ENCODE measurements at regions not wholly inside any gene's neighbourhood (a gene's known extent, or its start where the extent isn't known, plus 50 kb on each side); places are given as distances from the start of the nearest gene placed in this dataset.
A peak's percentile ranks its signal among the peaks of the same experiment; 100 is the strongest.

DNA sequence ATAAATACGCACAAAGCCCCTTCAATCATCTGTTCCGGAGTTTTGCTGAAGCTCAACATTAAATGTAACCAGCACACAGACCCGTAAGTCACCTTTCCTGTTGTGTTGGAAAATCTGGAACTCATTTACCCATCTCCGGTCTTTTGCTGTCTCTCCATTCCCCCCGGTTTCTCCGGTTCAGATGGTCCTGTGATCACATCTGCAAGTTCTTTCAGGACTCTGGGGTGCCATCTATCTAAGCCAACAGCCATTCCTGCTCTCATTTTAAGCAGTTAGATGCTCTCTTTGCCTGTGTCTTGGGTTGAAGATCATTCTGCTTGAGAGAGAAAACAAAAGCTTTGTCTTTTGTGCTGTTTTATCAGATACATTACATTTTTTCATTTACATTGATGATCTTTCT lies 91.7 kb upstream of the TGIF1 start:
- Mint-ChIP-seq H3K4me3 (peak overlapping the region; percentile 26; the same call in 1 of the 2 replicates), H3K9me3 (no peaks in the 10 kb centered on the region; the same call in 1 of the 2 replicates), H3K4me1 (ENCODE audit: low read depth) (peaks cover 6% of the 10 kb centered on the region; the same call in 1 of the 2 replicates), H3K36me3 (ENCODE audit: low read depth) (no peaks in the 10 kb centered on the region), H3K27ac (no peak overlapping the region), H3K27me3 (ENCODE audit: insufficient read depth) (peaks cover 27% of the 10 kb centered on the region)
- TF ChIP-seq, protein P1, sequence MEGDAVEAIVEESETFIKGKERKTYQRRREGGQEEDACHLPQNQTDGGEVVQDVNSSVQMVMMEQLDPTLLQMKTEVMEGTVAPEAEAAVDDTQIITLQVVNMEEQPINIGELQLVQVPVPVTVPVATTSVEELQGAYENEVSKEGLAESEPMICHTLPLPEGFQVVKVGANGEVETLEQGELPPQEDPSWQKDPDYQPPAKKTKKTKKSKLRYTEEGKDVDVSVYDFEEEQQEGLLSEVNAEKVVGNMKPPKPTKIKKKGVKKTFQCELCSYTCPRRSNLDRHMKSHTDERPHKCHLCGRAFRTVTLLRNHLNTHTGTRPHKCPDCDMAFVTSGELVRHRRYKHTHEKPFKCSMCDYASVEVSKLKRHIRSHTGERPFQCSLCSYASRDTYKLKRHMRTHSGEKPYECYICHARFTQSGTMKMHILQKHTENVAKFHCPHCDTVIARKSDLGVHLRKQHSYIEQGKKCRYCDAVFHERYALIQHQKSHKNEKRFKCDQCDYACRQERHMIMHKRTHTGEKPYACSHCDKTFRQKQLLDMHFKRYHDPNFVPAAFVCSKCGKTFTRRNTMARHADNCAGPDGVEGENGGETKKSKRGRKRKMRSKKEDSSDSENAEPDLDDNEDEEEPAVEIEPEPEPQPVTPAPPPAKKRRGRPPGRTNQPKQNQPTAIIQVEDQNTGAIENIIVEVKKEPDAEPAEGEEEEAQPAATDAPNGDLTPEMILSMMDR (IDR thresholded peaks at IDR 0.05) = no peak
- DNase-seq = no peak

DNA sequence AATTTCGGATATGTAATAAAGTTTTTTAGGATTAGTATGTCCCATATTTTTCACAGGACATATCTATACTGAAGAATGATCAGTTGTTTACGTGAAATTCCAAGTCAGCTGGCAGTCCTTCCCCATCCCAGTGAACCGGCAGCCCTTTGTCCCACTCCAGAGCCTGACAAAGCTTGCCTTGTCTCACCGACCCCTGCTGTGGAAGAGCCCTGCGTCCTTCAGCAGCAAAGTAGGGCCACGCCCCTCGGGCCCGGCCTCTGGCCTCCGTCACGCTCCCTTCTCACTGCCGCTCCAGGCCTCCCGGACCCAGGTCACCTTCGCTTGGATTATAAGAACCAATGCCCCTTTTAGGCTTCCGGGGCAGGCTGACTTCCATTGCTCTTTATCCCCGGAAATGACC lies 89.8 kb upstream of the TGIF1 start:
- H3K4me3 Mint-ChIP-seq = no peak overlapping the region
- peaks cover 32% of the 10 kb centered on the region for H3K27me3 Mint-ChIP-seq (ENCODE audit: insufficient read depth)
- TF ChIP-seq, protein P1 (IDR thresholded peaks at IDR 0.05) = no peak
- DNase-seq = no peak
- H3K4me1 Mint-ChIP-seq (ENCODE audit: low read depth) = peaks cover 6% of the 10 kb centered on the region; the same call in 1 of the 2 replicates
- no peaks in the 10 kb centered on the region for H3K36me3 Mint-ChIP-seq (ENCODE audit: low read depth)
- H3K27ac Mint-ChIP-seq = no peak overlapping the region
- no peaks in the 10 kb centered on the region; the same call in 1 of the 2 replicates for H3K9me3 Mint-ChIP-seq

DNA sequence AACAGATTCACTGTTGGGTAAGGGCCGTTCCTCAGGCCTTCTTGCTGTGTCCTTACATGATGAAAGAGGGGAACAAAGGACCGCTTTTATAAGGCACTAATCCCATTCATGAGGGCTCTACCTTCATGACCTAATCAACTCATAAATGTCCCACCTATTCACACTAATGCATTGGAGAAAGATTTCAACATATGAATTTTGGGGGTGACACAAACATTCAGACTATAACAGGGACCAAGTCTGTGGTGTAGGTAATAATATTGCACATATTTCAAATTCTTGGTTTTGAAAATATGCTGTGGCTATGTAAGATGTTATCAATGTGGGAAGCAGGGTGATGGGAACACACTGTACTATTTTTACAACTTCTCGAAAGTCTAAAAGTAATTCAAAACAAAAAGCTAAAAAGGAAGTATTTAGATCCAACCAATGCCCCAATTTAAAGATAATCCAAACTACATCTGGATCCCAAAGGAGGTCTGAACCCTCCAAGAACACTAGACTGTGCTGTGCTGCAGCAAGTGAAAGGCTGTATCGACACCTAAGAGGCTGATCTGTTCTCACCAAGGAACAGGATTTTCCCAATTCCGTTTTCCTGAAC lies 82.4 kb upstream of the TGIF1 start:
- Mint-ChIP-seq H3K4me3 (peak overlapping the region; percentile 16; the same call in 1 of the 2 replicates), H3K27me3 (ENCODE audit: insufficient read depth) (peaks cover 13% of the 10 kb centered on the region), H3K4me1 (ENCODE audit: low read depth) (peaks cover 23% of the 10 kb centered on the region), H3K9me3 (peaks cover 4% of the 10 kb centered on the region; the same call in 1 of the 2 replicates), H3K36me3 (ENCODE audit: low read depth) (peaks cover 5% of the 10 kb centered on the region), H3K27ac (peak overlapping the region; percentile 66; the same call in 1 of the 2 replicates)
- DNase-seq = no peak
- TF ChIP-seq, protein P1 (IDR thresholded peaks at IDR 0.05) = no peak

DNA sequence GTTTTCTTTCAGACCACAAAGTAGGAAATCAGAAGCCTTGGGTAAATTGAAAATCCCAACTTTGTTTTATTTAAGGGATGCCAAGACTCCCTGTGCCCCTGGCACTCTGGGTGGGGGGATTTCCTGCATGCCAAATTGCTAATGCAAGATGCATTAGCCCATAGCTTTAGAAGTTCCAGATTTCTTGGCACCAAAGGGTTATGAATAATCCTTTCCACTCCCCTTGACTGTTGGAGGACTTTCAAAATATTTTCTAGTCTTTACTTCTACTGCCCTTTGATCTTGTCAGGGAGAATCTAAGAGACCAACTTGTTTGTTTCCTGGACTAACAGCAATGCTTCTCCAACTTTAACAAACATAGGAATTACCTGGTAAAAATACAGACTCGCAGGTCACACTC lies 81.8 kb upstream of the TGIF1 start:
- peaks cover 5% of the 10 kb centered on the region for H3K36me3 Mint-ChIP-seq (ENCODE audit: low read depth)
- H3K27me3 Mint-ChIP-seq (ENCODE audit: insufficient read depth) = peaks cover 18% of the 10 kb centered on the region
- peak; percentile 47 for DNase-seq
- TF ChIP-seq, protein P1 (IDR thresholded peaks at IDR 0.05) = no peak
- H3K4me1 Mint-ChIP-seq (ENCODE audit: low read depth) = peaks cover 23% of the 10 kb centered on the region
- peak overlapping the region; percentile 16; the same call in 1 of the 2 replicates for H3K4me3 Mint-ChIP-seq
- H3K9me3 Mint-ChIP-seq = peaks cover 4% of the 10 kb centered on the region; the same call in 1 of the 2 replicates
- H3K27ac Mint-ChIP-seq = peak overlapping the region; percentile 66; the same call in 1 of the 2 replicates

DNA sequence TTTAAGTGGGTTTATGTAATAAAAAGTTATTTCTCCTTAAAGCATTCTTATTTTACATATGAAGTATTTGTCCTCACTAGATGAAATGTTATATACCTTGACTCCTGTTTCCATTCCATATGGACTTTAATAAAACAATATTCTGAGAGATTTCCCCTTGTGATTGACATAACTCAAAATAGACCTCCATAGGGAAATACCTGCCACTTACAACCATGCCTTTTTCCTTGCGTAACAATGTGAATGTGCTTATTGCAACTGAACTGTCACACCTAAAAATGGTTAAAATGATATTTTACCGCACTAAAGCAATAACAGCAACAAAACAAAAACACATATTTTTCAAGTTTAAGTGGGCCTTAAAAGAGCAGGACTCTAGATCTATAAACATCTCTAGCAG lies 70.3 kb upstream of the TGIF1 start:
- Mint-ChIP-seq H3K36me3 (ENCODE audit: low read depth) (no peaks in the 10 kb centered on the region), H3K4me1 (ENCODE audit: low read depth) (peaks cover 16% of the 10 kb centered on the region), H3K27ac (no peak overlapping the region), H3K27me3 (ENCODE audit: insufficient read depth) (peaks cover 3% of the 10 kb centered on the region), H3K9me3 (no peaks in the 10 kb centered on the region), H3K4me3 (no peak overlapping the region)
- TF ChIP-seq, protein P1 (IDR thresholded peaks at IDR 0.05) = no peak
- DNase-seq = no peak
